GM12878 (cell line): ENCODE measurements at regions not wholly inside any gene's neighbourhood (a gene's known extent, or its start where the extent isn't known, plus 50 kb on each side); places are given as distances from the start of the nearest gene placed in this dataset.

Experiments
- ATAC-seq: fragments of 200-7000 bp; cut with Tn5 transposase; 3 replicates; pipeline ENCODE4 v1.9.1; 2020; ENCODE audit warnings: mild to moderate bottlenecking, moderate library complexity
- BruUV-seq: library from RNA; stranded (reverse); fragments of 400-500 nt; replicated peaks from 2 replicates; lab custom pipeline; 2021; lab: Mats Ljungman, UMichigan
- CTCF ChIA-PET: fragments of 300-600 bp; sonication (Branson Sonifier 250); formaldehyde crosslinking; extraction: SDS; loops from one replicate; lab custom pipeline; 2021; ENCODE audit warnings: inconsistent platforms; lab: Yijun Ruan, JAX
- POLR2A ChIA-PET: fragments of 350-600 bp; formaldehyde crosslinking; extraction: SDS; loops from one replicate; lab custom pipeline; 2021; ENCODE audit warnings: inconsistent platforms; lab: Charles Lee
- RAD21 ChIA-PET: fragments of 300-600 bp; sonication (Branson Sonifier 250); formaldehyde crosslinking; loops from one replicate; lab custom pipeline; 2023; ENCODE audit warnings: antibody characterized with exemption; ENCODE audit not compliant: unreplicated experiment; lab: Charles Lee
- SMC1A ChIA-PET: fragments of 300-600 bp; sonication (Branson Sonifier 250); formaldehyde crosslinking; loops from one replicate; lab custom pipeline; 2023; ENCODE audit not compliant: unreplicated experiment, uncharacterized antibody; lab: Charles Lee
- DNase-seq: peaks from one replicate; pipeline ENCODE4 v3.0.0-alpha.2; 2011; ENCODE audit warnings: low read depth, low spot score
- FAIRE-seq: peaks from 3 replicates; lab custom pipeline; 2011; peaks lifted over from hg19 to GRCh38; lab: Jason Lieb, UNC
- H2AFZ ChIP-seq: 2 replicates; pipeline ENCODE4 v1.6.0; 2011; ENCODE audit warnings: low read depth, low read length, control low read depth; ENCODE audit not compliant: control insufficient read depth
- H3K27ac ChIP-seq: 2 replicates; pipeline ENCODE4 v1.5.1; 2011; ENCODE audit warnings: control low read depth; ENCODE audit not compliant: control insufficient read depth, insufficient read depth
- H3K27me3 ChIP-seq, 2 experiments: replicated peaks in 1 of 2; 2 replicates each; pipeline versions ENCODE4 v1.6.0 to v1.6.1; 2011; ENCODE audit warnings: low read length in 1 of 2; ENCODE audit not compliant: control insufficient read depth in 2 of 2, insufficient read depth in 2 of 2
- H3K36me3 ChIP-seq, 2 experiments: 2 replicates each; pipeline ENCODE4 v1.5.1; 2011; ENCODE audit warnings: low read length in 1 of 2; ENCODE audit not compliant: control insufficient read depth in 2 of 2, insufficient read depth in 2 of 2
- H3K4me1 ChIP-seq: 2 replicates; pipeline ENCODE4 v1.6.1; 2011; ENCODE audit warnings: mild to moderate bottlenecking, low read length, moderate library complexity, mixed read lengths; ENCODE audit not compliant: control insufficient read depth, insufficient read depth
- H3K4me2 ChIP-seq: 2 replicates; pipeline ENCODE4 v1.6.0; 2011; ENCODE audit warnings: control low read depth; ENCODE audit not compliant: control insufficient read depth, insufficient read depth
- H3K4me3 ChIP-seq: fragments of 200-600 bp; sonication (generic); 2 replicates; pipeline ENCODE4 v1.5.1; 2016
- H3K79me2 ChIP-seq: 2 replicates; pipeline ENCODE4 v1.6.0; 2011; ENCODE audit warnings: low read length; ENCODE audit not compliant: control insufficient read depth, insufficient read depth
- H3K9ac ChIP-seq: 2 replicates; pipeline ENCODE4 v1.8.0; 2011; ENCODE audit warnings: low read length, control low read depth, mixed read lengths; ENCODE audit not compliant: control insufficient read depth, insufficient read depth
- H3K9me3 ChIP-seq: replicated peaks from 3 replicates; pipeline ENCODE4 v1.5.1; 2011; ENCODE audit warnings: mild to moderate bottlenecking, low read length; ENCODE audit not compliant: control insufficient read depth, insufficient read depth
- H4K20me1 ChIP-seq: 2 replicates; pipeline ENCODE4 v1.6.0; 2011; ENCODE audit not compliant: control insufficient read depth, insufficient read depth
- CHD1 ChIP-seq: IDR thresholded peaks from 2 replicates; pipeline ENCODE4 v1.6.1; 2012; ENCODE audit warnings: low read depth, low read length, improper control_type of control experiment
- CHD4 ChIP-seq: fragments of 200-600 bp; sonication (generic); IDR thresholded peaks from 2 replicates; pipeline ENCODE4 v1.6.1; 2016; ENCODE audit warnings: mild to moderate bottlenecking
- DPF2 ChIP-seq: fragments of 450-650 bp; IDR thresholded peaks from 2 replicates; pipeline ENCODE4 v1.6.1; 2017; ENCODE audit warnings: mild to moderate bottlenecking
- ETV6 ChIP-seq, 2 experiments: fragments of 450-650 bp in 1 of 2; IDR thresholded peaks in 1 of 2; conservative IDR thresholded peaks in 1 of 2; 2 replicates each; pipeline ENCODE4 v1.6.1; 2014; ENCODE audit warnings: antibody characterized with exemption in 1 of 2, borderline replicate concordance in 1 of 2, low read depth in 1 of 2, mild to moderate bottlenecking in 1 of 2, moderate library complexity in 1 of 2
- LARP7 ChIP-seq: fragments of 450-650 bp; IDR thresholded peaks from 2 replicates; pipeline ENCODE4 v1.6.1; 2017; ENCODE audit warnings: mild to moderate bottlenecking
- NFXL1 ChIP-seq: fragments of 450-650 bp; IDR thresholded peaks from 2 replicates; pipeline ENCODE4 v1.6.1; 2017; ENCODE audit warnings: antibody characterized with exemption, mild to moderate bottlenecking, borderline replicate concordance
- NR2C2 ChIP-seq: IDR thresholded peaks from 2 replicates; pipeline ENCODE4 v1.6.1; 2011; ENCODE audit warnings: borderline replicate concordance, low read depth; ENCODE audit not compliant: control insufficient read depth, insufficient read length
- NRF1 ChIP-seq: conservative IDR thresholded peaks from 2 replicates; pipeline ENCODE4 v1.6.1; 2011; ENCODE audit warnings: mild to moderate bottlenecking, low read depth, low read length, improper control_type of control experiment
- PAX8 ChIP-seq: fragments of 450-650 bp; IDR thresholded peaks from 2 replicates; pipeline ENCODE4 v1.6.1; 2017; ENCODE audit warnings: mild to moderate bottlenecking, moderate library complexity
- POLR2A ChIP-seq: IDR thresholded peaks from 2 replicates; pipeline ENCODE4 v1.6.1; 2011; ENCODE audit warnings: low read depth, mild to moderate bottlenecking, low read length
- SREBF2 ChIP-seq: IDR thresholded peaks from 2 replicates; pipeline ENCODE4 v1.6.1; 2012; ENCODE audit warnings: mild to moderate bottlenecking, low read length
- ZNF217 ChIP-seq: fragments of 450-650 bp; IDR thresholded peaks from 2 replicates; pipeline ENCODE4 v1.6.1; 2017; ENCODE audit warnings: antibody characterized with exemption, mild to moderate bottlenecking
- ZNF384 ChIP-seq: IDR thresholded peaks from 2 replicates; pipeline ENCODE4 v1.6.1; 2012; ENCODE audit warnings: low read depth, mild to moderate bottlenecking, low read length, improper control_type of control experiment, borderline replicate concordance
- WGBS: methylation state at CpG from one replicate; pipeline ENCODE4 v1.1.6; 2016; ENCODE audit warnings: low lambda C conversion rate; ENCODE audit not compliant: insufficient replicate concordance, insufficient coverage; ENCODE audit errors: missing lambda C conversion rate; 5-methylcytosine and 5-hydroxymethylcytosine counted together
- in situ Hi-C: fragments of 300-500 bp; cut with MboI; formaldehyde crosslinking; loops from 9 replicates; pipeline ENCODE4 v1.14.3; 2018; ENCODE audit warnings: mixed read lengths
- intact Hi-C: fragments of 100-400 bp; cut with micrococcal nuclease; formaldehyde crosslinking; loops from one replicate; pipeline ENCODE4 v1.14.2; 2022; ENCODE audit not compliant: unreplicated experiment
- TF ChIP-seq, protein P1 (sequence below): IDR thresholded peaks from 2 replicates; pipeline ENCODE4 v1.6.1; 2011; ENCODE audit warnings: low read depth, low read length, improper control_type of control experiment, borderline replicate concordance
- TF ChIP-seq, protein P2 (sequence below): fragments of 450-650 bp; IDR thresholded peaks from 2 replicates; pipeline ENCODE4 v1.6.1; 2018; ENCODE audit warnings: mild to moderate bottlenecking, low read depth, moderate library complexity; ENCODE audit not compliant: partially characterized antibody

- no TSS peak for BruUV-seq
- no peak for DNase-seq
- no peaks in the 10 kb centered on the region for H3K27me3 ChIP-seq
- RAD21 ChIA-PET: interaction anchor here (0.7 kb wide), 1 partner anchor 554 kb away, joined by 3 read pairs; no protein-coding TSS in a partner anchor
- SMC1A ChIA-PET: no interaction called here
- peak; percentile 27; the same call in 2 of the 3 replicates for ATAC-seq
- H3K79me2 ChIP-seq: no peaks in the 10 kb centered on the region
- TF ChIP-seq SREBF2 (no peak), LARP7 (no peak), ZNF217 (no peak), ZNF384 (no peak), NRF1 (no peak), POLR2A (no peak), CHD1 (no peak), NR2C2 (no peak), PAX8 (no peak), DPF2 (no peak), NFXL1 (no peak), ETV6 (conservative IDR thresholded peaks at IDR 0.05 in 1 of 2, IDR thresholded peaks at IDR 0.05 in 1 of 2; ENCODE audit: borderline replicate concordance in 1 of 2, low read depth in 1 of 2) (no peak), CHD4 (no peak)
- TF ChIP-seq, protein P1, sequence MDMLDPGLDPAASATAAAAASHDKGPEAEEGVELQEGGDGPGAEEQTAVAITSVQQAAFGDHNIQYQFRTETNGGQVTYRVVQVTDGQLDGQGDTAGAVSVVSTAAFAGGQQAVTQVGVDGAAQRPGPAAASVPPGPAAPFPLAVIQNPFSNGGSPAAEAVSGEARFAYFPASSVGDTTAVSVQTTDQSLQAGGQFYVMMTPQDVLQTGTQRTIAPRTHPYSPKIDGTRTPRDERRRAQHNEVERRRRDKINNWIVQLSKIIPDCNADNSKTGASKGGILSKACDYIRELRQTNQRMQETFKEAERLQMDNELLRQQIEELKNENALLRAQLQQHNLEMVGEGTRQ: no peak
- TF ChIP-seq, protein P2, sequence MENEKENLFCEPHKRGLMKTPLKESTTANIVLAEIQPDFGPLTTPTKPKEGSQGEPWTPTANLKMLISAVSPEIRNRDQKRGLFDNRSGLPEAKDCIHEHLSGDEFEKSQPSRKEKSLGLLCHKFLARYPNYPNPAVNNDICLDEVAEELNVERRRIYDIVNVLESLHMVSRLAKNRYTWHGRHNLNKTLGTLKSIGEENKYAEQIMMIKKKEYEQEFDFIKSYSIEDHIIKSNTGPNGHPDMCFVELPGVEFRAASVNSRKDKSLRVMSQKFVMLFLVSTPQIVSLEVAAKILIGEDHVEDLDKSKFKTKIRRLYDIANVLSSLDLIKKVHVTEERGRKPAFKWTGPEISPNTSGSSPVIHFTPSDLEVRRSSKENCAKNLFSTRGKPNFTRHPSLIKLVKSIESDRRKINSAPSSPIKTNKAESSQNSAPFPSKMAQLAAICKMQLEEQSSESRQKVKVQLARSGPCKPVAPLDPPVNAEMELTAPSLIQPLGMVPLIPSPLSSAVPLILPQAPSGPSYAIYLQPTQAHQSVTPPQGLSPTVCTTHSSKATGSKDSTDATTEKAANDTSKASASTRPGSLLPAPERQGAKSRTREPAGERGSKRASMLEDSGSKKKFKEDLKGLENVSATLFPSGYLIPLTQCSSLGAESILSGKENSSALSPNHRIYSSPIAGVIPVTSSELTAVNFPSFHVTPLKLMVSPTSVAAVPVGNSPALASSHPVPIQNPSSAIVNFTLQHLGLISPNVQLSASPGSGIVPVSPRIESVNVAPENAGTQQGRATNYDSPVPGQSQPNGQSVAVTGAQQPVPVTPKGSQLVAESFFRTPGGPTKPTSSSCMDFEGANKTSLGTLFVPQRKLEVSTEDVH: no peak
- H3K4me1 ChIP-seq: no peaks in the 10 kb centered on the region
- POLR2A ChIA-PET: no interaction called here
- FAIRE-seq: no peak
- H3K9me3 ChIP-seq: no peaks in the 10 kb centered on the region
- in situ Hi-C loops: no loop called here
- intact Hi-C loops: no loop called here
- no peak overlapping the region for H3K4me3 ChIP-seq
- CTCF ChIA-PET: no interaction called here
- no peak overlapping the region for H3K9ac ChIP-seq
- H3K27ac ChIP-seq: no peak overlapping the region
- no peaks in the 10 kb centered on the region for H4K20me1 ChIP-seq
- no peak overlapping the region for H2AFZ ChIP-seq
- no peaks in the 10 kb centered on the region for H3K36me3 ChIP-seq
- H3K4me2 ChIP-seq: no peak overlapping the region
- 4% methylated on average over 2 of the region's 2 CpGs for WGBS
Measured at GRCh38 chr4:135325264-135325663, 1123.7 kb upstream of the PABPC4L start.
